Neural progenitor cell (in vitro differentiated cells): ENCODE measurements at regions not wholly inside any gene's neighbourhood (a gene's known extent, or its start where the extent isn't known, plus 50 kb on each side); places are given as distances from the start of the nearest gene placed in this dataset.
"Not testable (repeated sequence)": the region's sequence is repeated elsewhere in the genome, so short reads cannot be mapped to it uniquely, and the experiment has no call there.

Experiments used
- DNase-seq: peaks from one replicate; pipeline ENCODE4 v3.0.0-alpha.2; 2016; ENCODE audit warnings: low spot score
- H2AFZ ChIP-seq: fragments of 200-600 bp; sonication (generic); replicated peaks from 2 replicates; pipeline ENCODE4 v1.6.1; 2016; ENCODE audit warnings: antibody characterized with exemption
- H3F3A ChIP-seq: fragments of 200-600 bp; sonication (generic); 2 replicates; pipeline ENCODE4 v1.6.1; 2016; ENCODE audit warnings: antibody characterized with exemption, low read depth
- H3K27ac ChIP-seq: fragments of 200-600 bp; sonication (generic); 2 replicates; pipeline ENCODE4 v1.5.1; 2016; ENCODE audit warnings: mild to moderate bottlenecking
- H3K27me3 ChIP-seq: fragments of 200-600 bp; sonication (generic); 2 replicates; pipeline ENCODE4 v1.6.1; 2016; ENCODE audit warnings: mild to moderate bottlenecking, moderate library complexity
- H3K36me3 ChIP-seq: fragments of 200-600 bp; sonication (generic); 2 replicates; pipeline ENCODE4 v1.5.1; 2016
- H3K4me1 ChIP-seq: fragments of 200-600 bp; sonication (generic); 2 replicates; pipeline ENCODE4 v1.6.1; 2016; ENCODE audit warnings: mixed run types
- H3K4me2 ChIP-seq: fragments of 200-600 bp; sonication (generic); 2 replicates; pipeline ENCODE4 v1.6.1; 2016
- H3K4me3 ChIP-seq: fragments of 200-600 bp; sonication (generic); 2 replicates; pipeline ENCODE4 v1.5.1; 2016
- H3K79me2 ChIP-seq: fragments of 200-600 bp; sonication (generic); 2 replicates; pipeline ENCODE4 v1.6.1; 2016; ENCODE audit warnings: low read depth
- H3K9ac ChIP-seq: fragments of 200-600 bp; sonication (generic); 2 replicates; pipeline ENCODE4 v1.6.1; 2016
- H3K9me3 ChIP-seq: fragments of 200-600 bp; sonication (generic); 2 replicates; pipeline ENCODE4 v1.5.1; 2016; ENCODE audit warnings: low read depth
- H4K20me1 ChIP-seq: fragments of 200-600 bp; sonication (generic); 2 replicates; pipeline ENCODE4 v1.6.1; 2016; ENCODE audit warnings: low read depth
- H3K27ac Mint-ChIP-seq: 3 replicates; pipeline ENCODE4 v1.8.0; 2021; ENCODE audit warnings: mixed read lengths
- H3K27me3 Mint-ChIP-seq: 2 replicates; pipeline ENCODE4 v1.8.0; 2022; ENCODE audit warnings: low read depth, mild to moderate bottlenecking, inconsistent platforms, moderate library complexity, mixed read lengths; ENCODE audit not compliant: insufficient read depth
- H3K36me3 Mint-ChIP-seq: 3 replicates; pipeline ENCODE4 v1.8.0; 2021; ENCODE audit warnings: mixed read lengths
- H3K4me1 Mint-ChIP-seq: 3 replicates; pipeline ENCODE4 v1.8.0; 2021; ENCODE audit warnings: mixed read lengths
- H3K4me3 Mint-ChIP-seq: 3 replicates; pipeline ENCODE4 v1.8.0; 2021; ENCODE audit warnings: mild to moderate bottlenecking, moderate library complexity, mixed read lengths
- H3K9me3 Mint-ChIP-seq: 3 replicates; pipeline ENCODE4 v1.8.0; 2020; ENCODE audit warnings: mixed read lengths
- CTCF ChIP-seq: fragments of 200-600 bp; sonication (generic); IDR thresholded peaks from 2 replicates; pipeline ENCODE4 v1.5.1; 2017; ENCODE audit warnings: antibody characterized with exemption, mild to moderate bottlenecking
- EZH2 ChIP-seq: fragments of 200-600 bp; sonication (generic); IDR thresholded peaks from 2 replicates; pipeline ENCODE4 v1.6.1; 2017; ENCODE audit warnings: antibody characterized with exemption, mild to moderate bottlenecking, moderate library complexity
- EZH2phosphoT487 ChIP-seq: fragments of 200-600 bp; sonication (generic); IDR thresholded peaks from 2 replicates; pipeline ENCODE4 v1.6.1; 2017; ENCODE audit warnings: antibody characterized with exemption

GRCh38 chr6:40877362-40877761, 161.7 kb downstream of the UNC5CL start:
- Histone ChIP-seq H3K4me2 (no peak overlapping the region), H3K27ac (no peak overlapping the region), H3K9me3 (no peaks in the 10 kb centered on the region), H3K79me2 (no peaks in the 10 kb centered on the region), H3K9ac (no peak overlapping the region), H4K20me1 (no peaks in the 10 kb centered on the region), H3K4me1 (no peaks in the 10 kb centered on the region), H3F3A (no peaks in the 10 kb centered on the region), H3K27me3 (no peaks in the 10 kb centered on the region), H3K36me3 (no peaks in the 10 kb centered on the region), H3K4me3 (no peak overlapping the region), H2AFZ (no peak overlapping the region)
- Mint-ChIP-seq H3K9me3 (peaks cover 10% of the 10 kb centered on the region), H3K4me3 (no peak overlapping the region), H3K4me1 (peaks cover 2% of the 10 kb centered on the region), H3K27ac (no peak overlapping the region), H3K27me3 (peaks cover 7% of the 10 kb centered on the region), H3K36me3 (no peaks in the 10 kb centered on the region)
- TF ChIP-seq CTCF = no peak
- TF ChIP-seq EZH2 = no peak
- no peak for TF ChIP-seq EZH2phosphoT487
- no peak for DNase-seq

GRCh38 chr6:40876336-40876735, 162.7 kb downstream of the UNC5CL start:
- no peak overlapping the region for H2AFZ ChIP-seq
- Mint-ChIP-seq H3K9me3 (peaks cover 10% of the 10 kb centered on the region), H3K4me1 (peaks cover 10% of the 10 kb centered on the region), H3K27ac (no peak overlapping the region), H3K36me3 (no peaks in the 10 kb centered on the region), H3K4me3 (no peak overlapping the region), H3K27me3 (peaks cover 11% of the 10 kb centered on the region)
- H3K4me2 ChIP-seq = no peak overlapping the region
- no peaks in the 10 kb centered on the region for H3K9me3 ChIP-seq
- no peaks in the 10 kb centered on the region for H3K4me1 ChIP-seq
- no peak overlapping the region for H3K4me3 ChIP-seq
- H3K27ac ChIP-seq = no peak overlapping the region
- DNase-seq = no peak
- H3K79me2 ChIP-seq = no peaks in the 10 kb centered on the region
- no peaks in the 10 kb centered on the region for H4K20me1 ChIP-seq
- H3K36me3 ChIP-seq = no peaks in the 10 kb centered on the region
- TF ChIP-seq CTCF (no peak), EZH2phosphoT487 (no peak), EZH2 (no peak)
- no peaks in the 10 kb centered on the region for H3K27me3 ChIP-seq
- H3K9ac ChIP-seq = no peak overlapping the region
- no peaks in the 10 kb centered on the region for H3F3A ChIP-seq

GRCh38 chr6:40874495-40874894, 164.5 kb downstream of the UNC5CL start:
- H3K4me3 Mint-ChIP-seq = no peak overlapping the region
- H3K4me2 ChIP-seq = no peak overlapping the region
- peaks cover 7% of the 10 kb centered on the region for H3K9me3 Mint-ChIP-seq
- H3K36me3 ChIP-seq = no peaks in the 10 kb centered on the region
- H3K9ac ChIP-seq = no peak overlapping the region
- H3K27ac ChIP-seq = no peak overlapping the region
- no peaks in the 10 kb centered on the region for H3F3A ChIP-seq
- no peak overlapping the region for H2AFZ ChIP-seq
- H3K4me3 ChIP-seq = no peak overlapping the region
- no peaks in the 10 kb centered on the region for H3K36me3 Mint-ChIP-seq
- H3K4me1 ChIP-seq = no peaks in the 10 kb centered on the region
- H3K27me3 Mint-ChIP-seq = peaks cover 13% of the 10 kb centered on the region
- no peak for TF ChIP-seq EZH2phosphoT487
- TF ChIP-seq CTCF = peak; percentile 52
- H4K20me1 ChIP-seq = no peaks in the 10 kb centered on the region
- no peak overlapping the region for H3K27ac Mint-ChIP-seq
- no peaks in the 10 kb centered on the region for H3K27me3 ChIP-seq
- H3K9me3 ChIP-seq = no peaks in the 10 kb centered on the region
- H3K4me1 Mint-ChIP-seq = peaks cover 10% of the 10 kb centered on the region
- no peaks in the 10 kb centered on the region for H3K79me2 ChIP-seq
- peak; percentile 66 for DNase-seq

- peaks cover 2% of the 10 kb centered on the region for H3K9me3 Mint-ChIP-seq
- no peaks in the 10 kb centered on the region for H3K79me2 ChIP-seq
- no peak overlapping the region for H3K27ac Mint-ChIP-seq
- no peaks in the 10 kb centered on the region for H3K27me3 ChIP-seq
- DNase-seq = no peak
- peaks cover 23% of the 10 kb centered on the region for H3K4me1 Mint-ChIP-seq
- no peak overlapping the region for H3K9ac ChIP-seq
- no peak overlapping the region for H3K4me3 ChIP-seq
- no peaks in the 10 kb centered on the region for H3K36me3 ChIP-seq
- TF ChIP-seq CTCF (no peak), EZH2phosphoT487 (no peak), EZH2 (no peak)
- H3K4me1 ChIP-seq = peaks cover 8% of the 10 kb centered on the region
- no peaks in the 10 kb centered on the region for H3F3A ChIP-seq
- no peak overlapping the region for H3K4me2 ChIP-seq
- H4K20me1 ChIP-seq = no peaks in the 10 kb centered on the region
- no peak overlapping the region for H3K4me3 Mint-ChIP-seq
- H3K36me3 Mint-ChIP-seq = no peaks in the 10 kb centered on the region
- peaks cover 12% of the 10 kb centered on the region for H3K27me3 Mint-ChIP-seq
- no peak overlapping the region for H3K27ac ChIP-seq
- H3K9me3 ChIP-seq = no peaks in the 10 kb centered on the region
- no peak overlapping the region for H2AFZ ChIP-seq
Observed at GRCh38 chr6:40871424-40871823, 167.6 kb downstream of the UNC5CL start.

- not testable (repeated sequence) for H3K27me3 Mint-ChIP-seq, DNase-seq, H3K4me3 ChIP-seq, H2AFZ ChIP-seq, H3K9ac ChIP-seq, H3K4me1 ChIP-seq, H3K27ac ChIP-seq, H3K9me3 ChIP-seq, H3F3A ChIP-seq, H3K36me3 ChIP-seq, H3K79me2 ChIP-seq, H3K36me3 Mint-ChIP-seq, H4K20me1 ChIP-seq, H3K9me3 Mint-ChIP-seq, H3K4me3 Mint-ChIP-seq, H3K27me3 ChIP-seq
- peak overlapping the region; percentile 10 for H3K4me2 ChIP-seq
- Mint-ChIP-seq H3K4me1 (peaks cover 23% of the 10 kb centered on the region), H3K27ac (peak overlapping the region; percentile 78)
Observed at GRCh38 chr6:40868089-40868865, 170.7 kb downstream of the UNC5CL start.
